ENCODE measurements at regions not wholly inside any gene's neighbourhood (a gene's known extent, or its start where the extent isn't known, plus 50 kb on each side); places are given as distances from the start of the nearest gene placed in this dataset.

DNA sequence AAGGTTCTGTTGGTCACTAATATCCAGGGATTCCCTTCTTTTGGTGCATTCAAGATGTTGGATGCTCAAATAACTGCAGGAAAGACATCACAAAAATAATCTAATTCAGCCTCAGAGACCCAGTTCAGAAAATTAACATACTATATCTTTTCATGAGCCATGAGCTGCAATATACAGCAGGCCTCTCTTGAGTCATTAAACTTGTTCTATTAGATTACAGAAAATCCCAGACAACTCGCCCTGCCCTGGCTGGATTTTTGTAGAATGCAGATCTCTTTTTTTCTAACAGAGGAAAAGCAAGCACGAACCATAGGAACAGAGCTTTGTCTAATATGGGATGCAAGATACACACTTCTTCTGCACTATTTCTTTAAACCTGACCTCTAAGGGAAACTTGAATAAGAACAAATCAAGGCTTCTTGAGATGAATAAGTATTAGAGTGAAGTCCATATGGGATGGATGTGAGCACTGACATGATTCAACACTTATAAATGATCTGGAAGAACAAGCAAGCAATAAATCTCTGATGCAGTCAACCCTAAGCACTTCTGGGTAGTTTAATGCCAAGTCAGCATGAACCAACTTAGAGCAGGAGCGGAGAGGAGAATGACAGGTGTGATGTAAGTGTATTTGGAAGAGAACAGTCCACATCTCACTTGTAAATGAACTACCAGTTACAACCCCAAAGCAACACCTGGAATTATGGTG lies 70.7 kb upstream of the GNAO1 start:
- TF ChIP-seq, protein P1, sequence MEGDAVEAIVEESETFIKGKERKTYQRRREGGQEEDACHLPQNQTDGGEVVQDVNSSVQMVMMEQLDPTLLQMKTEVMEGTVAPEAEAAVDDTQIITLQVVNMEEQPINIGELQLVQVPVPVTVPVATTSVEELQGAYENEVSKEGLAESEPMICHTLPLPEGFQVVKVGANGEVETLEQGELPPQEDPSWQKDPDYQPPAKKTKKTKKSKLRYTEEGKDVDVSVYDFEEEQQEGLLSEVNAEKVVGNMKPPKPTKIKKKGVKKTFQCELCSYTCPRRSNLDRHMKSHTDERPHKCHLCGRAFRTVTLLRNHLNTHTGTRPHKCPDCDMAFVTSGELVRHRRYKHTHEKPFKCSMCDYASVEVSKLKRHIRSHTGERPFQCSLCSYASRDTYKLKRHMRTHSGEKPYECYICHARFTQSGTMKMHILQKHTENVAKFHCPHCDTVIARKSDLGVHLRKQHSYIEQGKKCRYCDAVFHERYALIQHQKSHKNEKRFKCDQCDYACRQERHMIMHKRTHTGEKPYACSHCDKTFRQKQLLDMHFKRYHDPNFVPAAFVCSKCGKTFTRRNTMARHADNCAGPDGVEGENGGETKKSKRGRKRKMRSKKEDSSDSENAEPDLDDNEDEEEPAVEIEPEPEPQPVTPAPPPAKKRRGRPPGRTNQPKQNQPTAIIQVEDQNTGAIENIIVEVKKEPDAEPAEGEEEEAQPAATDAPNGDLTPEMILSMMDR (conservative IDR thresholded peaks at IDR 0.05; ENCODE audit: low read length), result no peak
- H3K4me3 ChIP-seq (ENCODE audit: low read length), result no peak overlapping the region
- DNase-seq (ENCODE audit: low read depth), result no peak

DNA sequence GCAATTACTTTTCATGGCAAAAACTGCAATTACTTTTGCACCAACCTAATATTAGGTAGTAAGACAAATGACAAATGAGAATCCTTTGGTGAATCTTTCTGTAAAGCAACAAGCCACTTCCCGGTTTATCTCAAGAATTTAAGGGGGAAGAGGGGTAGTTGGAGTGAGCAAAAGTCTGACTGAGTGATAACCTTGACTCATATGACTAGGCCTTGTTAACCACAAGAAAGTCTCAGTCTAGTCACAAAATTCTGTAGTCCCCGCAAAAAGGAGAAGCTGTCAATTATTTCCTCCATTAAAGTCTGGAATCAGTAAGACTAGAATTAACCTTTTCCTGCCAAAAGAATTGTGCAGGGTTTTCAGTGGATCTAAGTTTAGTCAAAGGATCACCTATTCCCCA lies 72.2 kb upstream of the GNAO1 start:
- DNase-seq (ENCODE audit: low read depth), result no peak
- no peak overlapping the region for H3K4me3 ChIP-seq (ENCODE audit: low read length)
- TF ChIP-seq, protein P1 (conservative IDR thresholded peaks at IDR 0.05; ENCODE audit: low read length), result no peak

DNA sequence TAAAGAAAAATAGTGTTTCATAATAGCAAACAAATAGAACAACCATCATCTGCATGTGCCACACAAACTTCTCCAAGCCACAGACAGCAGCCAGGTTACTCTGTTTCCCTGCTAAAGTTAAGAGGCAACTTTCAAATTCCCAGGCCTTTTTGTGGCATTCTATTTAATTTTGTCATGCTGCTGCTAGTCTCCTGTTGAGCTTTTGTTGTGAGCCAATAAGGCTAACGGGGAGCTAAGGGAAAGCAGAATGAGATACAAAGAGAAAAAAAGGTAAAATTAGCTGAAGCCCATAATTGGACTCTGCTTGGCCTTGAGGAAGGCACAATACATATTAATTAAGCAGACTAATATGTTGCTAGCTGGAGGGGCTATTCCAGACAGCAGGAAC lies 74.7 kb upstream of the GNAO1 start:
- no peak overlapping the region for H3K4me3 ChIP-seq (ENCODE audit: low read length)
- TF ChIP-seq, protein P1 (conservative IDR thresholded peaks at IDR 0.05; ENCODE audit: low read length), result no peak

DNA sequence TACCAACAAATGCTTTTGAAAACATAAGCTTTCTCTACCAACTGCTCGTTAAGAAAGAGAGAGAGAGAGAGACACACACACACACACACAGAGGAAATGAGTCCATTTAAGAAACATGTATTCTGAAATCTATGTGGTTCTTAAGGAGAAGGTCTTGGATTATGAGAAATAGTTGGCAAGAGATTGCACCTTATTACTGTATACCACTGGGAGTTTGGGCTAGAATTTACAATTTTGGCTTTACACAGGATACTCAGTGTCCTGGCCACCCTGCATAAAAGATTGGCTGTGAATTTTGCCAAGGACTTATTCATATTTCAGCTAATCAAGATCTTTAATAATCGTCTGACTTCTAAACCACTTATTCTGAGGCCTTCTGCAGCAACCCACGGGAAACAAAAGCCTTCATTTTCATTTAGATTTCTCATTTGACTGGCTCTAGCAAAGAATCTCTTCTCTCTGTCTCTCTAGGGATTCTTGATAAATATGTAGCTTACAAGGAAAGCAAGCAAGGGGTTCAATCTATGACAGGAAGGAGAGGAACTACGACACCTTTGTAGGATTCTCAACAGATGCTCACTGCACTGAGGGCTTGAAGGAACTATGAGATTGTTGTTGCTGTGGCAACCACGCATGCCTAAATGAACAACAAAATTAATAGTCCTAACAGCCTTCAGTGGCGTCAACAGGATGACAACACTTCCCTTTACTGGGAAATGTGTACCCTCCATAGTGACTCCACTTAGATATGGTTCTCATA lies 75.3 kb upstream of the GNAO1 start:
- H3K4me3 ChIP-seq (ENCODE audit: low read length), result no peak overlapping the region
- DNase-seq (ENCODE audit: low read depth), result peak; percentile 6
- TF ChIP-seq, protein P1 (conservative IDR thresholded peaks at IDR 0.05; ENCODE audit: low read length), result no peak

More for the DNA sequence above, 74.7 kb upstream of the GNAO1 start:
- no peak for DNase-seq (ENCODE audit: low read depth)

DNA sequence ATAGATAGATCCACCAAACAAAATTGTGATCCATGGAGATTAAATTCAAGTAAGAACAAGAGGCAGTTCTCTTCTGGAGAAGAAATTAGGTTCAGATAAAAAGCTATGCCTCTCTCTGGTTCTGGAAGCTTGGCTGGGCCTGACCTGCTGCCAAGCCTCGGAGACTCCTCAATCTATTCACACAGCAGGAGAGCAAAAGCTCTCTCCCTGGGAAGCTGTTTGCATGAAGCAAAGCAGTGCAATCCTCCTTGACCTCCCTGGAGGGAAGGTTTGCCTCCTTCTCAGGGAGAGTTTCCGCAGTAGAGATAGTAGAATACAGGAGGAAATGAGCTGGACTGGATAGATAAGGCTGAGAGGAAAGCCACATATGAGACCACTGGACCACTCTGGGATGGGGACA lies 78.1 kb upstream of the GNAO1 start:
- TF ChIP-seq, protein P1 (conservative IDR thresholded peaks at IDR 0.05; ENCODE audit: low read length), result no peak
- no peak overlapping the region for H3K4me3 ChIP-seq (ENCODE audit: low read length)
- DNase-seq (ENCODE audit: low read depth), result no peak

DNA sequence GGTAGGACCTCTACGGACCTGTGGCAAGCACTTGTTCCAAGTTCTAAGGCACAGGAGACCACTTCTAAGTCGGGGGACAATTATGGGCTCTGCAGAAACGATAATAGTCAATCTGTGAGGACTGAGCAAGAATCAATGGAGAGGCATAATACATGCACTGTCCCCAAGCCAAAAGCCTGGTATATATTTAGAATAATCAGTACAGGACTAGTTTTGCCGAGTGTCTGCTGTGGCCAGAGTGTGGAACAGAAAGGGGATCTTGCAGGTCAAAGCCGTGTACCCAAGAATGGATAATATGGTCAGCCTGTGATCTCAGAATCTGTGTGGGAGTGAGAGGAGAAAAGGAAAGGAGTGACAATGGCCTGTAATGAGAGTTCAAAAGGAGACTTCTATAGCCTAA lies 80.2 kb upstream of the GNAO1 start:
- TF ChIP-seq, protein P1 (conservative IDR thresholded peaks at IDR 0.05; ENCODE audit: low read length), result no peak
- H3K4me3 ChIP-seq (ENCODE audit: low read length), result no peak overlapping the region
- no peak for DNase-seq (ENCODE audit: low read depth)

DNA sequence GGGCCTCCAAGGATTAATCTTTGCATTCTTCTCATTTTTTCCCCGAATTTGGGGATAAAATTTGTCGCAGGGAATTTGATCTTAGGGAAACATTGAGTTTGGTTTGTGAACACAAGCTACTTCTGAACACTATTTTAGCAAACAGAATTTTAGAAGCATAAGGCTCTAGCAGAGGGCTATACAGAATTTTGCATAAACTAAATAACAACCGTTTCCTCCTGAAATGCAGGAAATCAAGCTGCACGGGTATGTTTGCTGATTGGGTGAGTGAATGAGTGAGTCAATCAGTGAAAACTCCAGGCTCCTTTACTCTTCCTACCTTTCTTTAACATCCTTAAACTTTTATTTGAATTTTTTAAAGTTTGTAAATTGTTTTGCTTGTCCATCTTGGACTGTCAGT lies 81.3 kb upstream of the GNAO1 start:
- no peak for DNase-seq (ENCODE audit: low read depth)
- H3K4me3 ChIP-seq (ENCODE audit: low read length), result no peak overlapping the region
- TF ChIP-seq, protein P1 (conservative IDR thresholded peaks at IDR 0.05; ENCODE audit: low read length), result no peak
